ENCODE measurements at regions not wholly inside any gene's neighbourhood (a gene's known extent, or its start where the extent isn't known, plus 50 kb on each side); places are given as distances from the start of the nearest gene placed in this dataset.

- TF ChIP-seq, protein P1, sequence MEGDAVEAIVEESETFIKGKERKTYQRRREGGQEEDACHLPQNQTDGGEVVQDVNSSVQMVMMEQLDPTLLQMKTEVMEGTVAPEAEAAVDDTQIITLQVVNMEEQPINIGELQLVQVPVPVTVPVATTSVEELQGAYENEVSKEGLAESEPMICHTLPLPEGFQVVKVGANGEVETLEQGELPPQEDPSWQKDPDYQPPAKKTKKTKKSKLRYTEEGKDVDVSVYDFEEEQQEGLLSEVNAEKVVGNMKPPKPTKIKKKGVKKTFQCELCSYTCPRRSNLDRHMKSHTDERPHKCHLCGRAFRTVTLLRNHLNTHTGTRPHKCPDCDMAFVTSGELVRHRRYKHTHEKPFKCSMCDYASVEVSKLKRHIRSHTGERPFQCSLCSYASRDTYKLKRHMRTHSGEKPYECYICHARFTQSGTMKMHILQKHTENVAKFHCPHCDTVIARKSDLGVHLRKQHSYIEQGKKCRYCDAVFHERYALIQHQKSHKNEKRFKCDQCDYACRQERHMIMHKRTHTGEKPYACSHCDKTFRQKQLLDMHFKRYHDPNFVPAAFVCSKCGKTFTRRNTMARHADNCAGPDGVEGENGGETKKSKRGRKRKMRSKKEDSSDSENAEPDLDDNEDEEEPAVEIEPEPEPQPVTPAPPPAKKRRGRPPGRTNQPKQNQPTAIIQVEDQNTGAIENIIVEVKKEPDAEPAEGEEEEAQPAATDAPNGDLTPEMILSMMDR (IDR thresholded peaks at IDR 0.05), result no peak
- TF ChIP-seq POLR2A (IDR thresholded peaks at IDR 0.05), result no peak
- no peak for TF ChIP-seq EP300 (IDR thresholded peaks at IDR 0.05)
Measured at GRCh38 chr9:1957856-1958255, 57.3 kb upstream of the SMARCA2 start.

All from suprapubic skin (tissue), 3 donors.